ENCODE measurements at regions not wholly inside any gene's neighbourhood (a gene's known extent, or its start where the extent isn't known, plus 50 kb on each side); places are given as distances from the start of the nearest gene placed in this dataset.

- DNase-seq, result no peak
- no peaks in the 10 kb centered on the region for H3K36me3 ChIP-seq
- ATAC-seq, result no peak
- no peaks in the 10 kb centered on the region for H3K9me3 ChIP-seq
- H3K27me3 ChIP-seq, result no peaks in the 10 kb centered on the region
- TF ChIP-seq CTCF (IDR thresholded peaks at IDR 0.05), result no peak
- TF ChIP-seq POLR2A (IDR thresholded peaks at IDR 0.05), result no peak
- no peak overlapping the region for H3K4me3 ChIP-seq
- no peak overlapping the region for H3K27ac ChIP-seq
- intact Hi-C loops (cut with DNase I), result no loop called here
- H3K4me1 ChIP-seq, result peaks cover 0 to 28% (median 0%) of the 10 kb centered on the region in 12 donors
- WGBS, 4 donors, result 63 to 76% (median 74%) methylated on average over 8 of the region's 8 CpGs
These were observed 124.6 kb upstream of the BOD1 start for GRCh38 chr5:173741087-173741486.

- no peak overlapping the region for H3K4me3 ChIP-seq
- intact Hi-C loops (cut with DNase I), result no loop called here
- no peak for DNase-seq
- peaks cover 0 to 28% (median 0%) of the 10 kb centered on the region in 12 donors for H3K4me1 ChIP-seq
- no peak for ATAC-seq
- H3K9me3 ChIP-seq, result no peaks in the 10 kb centered on the region
- WGBS, 4 donors, result 87 to 95% (median 92%) methylated on average over 5 of the region's 5 CpGs
- H3K27ac ChIP-seq, result peak overlapping the region in 1 of 12 donors; percentile 37
- H3K27me3 ChIP-seq, result no peaks in the 10 kb centered on the region
- H3K36me3 ChIP-seq, result no peaks in the 10 kb centered on the region
- TF ChIP-seq CTCF (IDR thresholded peaks at IDR 0.05), result no peak
These were observed 125.4 kb upstream of the BOD1 start for GRCh38 chr5:173741729-173742431.

- H3K27me3 ChIP-seq, result no peaks in the 10 kb centered on the region
- TF ChIP-seq POLR2A (IDR thresholded peaks at IDR 0.05), result no peak
- no peak for TF ChIP-seq CTCF (IDR thresholded peaks at IDR 0.05)
- H3K4me3 ChIP-seq, result no peak overlapping the region
- no peak for DNase-seq
- intact Hi-C loops (cut with DNase I), result no loop called here
- WGBS, 4 donors, result 89 to 93% (median 89%) methylated on average over 3 of the region's 3 CpGs
- ATAC-seq, result no peak
- peaks cover 0 to 28% (median 0%) of the 10 kb centered on the region in 12 donors for H3K4me1 ChIP-seq
- no peaks in the 10 kb centered on the region for H3K9me3 ChIP-seq
- no peaks in the 10 kb centered on the region for H3K36me3 ChIP-seq
- peak overlapping the region in 1 of 12 donors; percentile 37 for H3K27ac ChIP-seq
These were observed 126.0 kb upstream of the BOD1 start for GRCh38 chr5:173742432-173742816.

- TF ChIP-seq CTCF (IDR thresholded peaks at IDR 0.05), result no peak
- TF ChIP-seq POLR2A (IDR thresholded peaks at IDR 0.05), result no peak
- no peak overlapping the region for H3K27ac ChIP-seq
- H3K27me3 ChIP-seq, result no peaks in the 10 kb centered on the region
- 85 to 92% (median 89%) methylated on average over 9 of the region's 9 CpGs for WGBS, 4 donors
- ATAC-seq, result no peak
- H3K4me3 ChIP-seq, result no peak overlapping the region
- H3K36me3 ChIP-seq, result no peaks in the 10 kb centered on the region
- intact Hi-C loops (cut with DNase I), result no loop called here
- no peak for DNase-seq
- H3K4me1 ChIP-seq, result peaks cover 0 to 28% (median 0%) of the 10 kb centered on the region in 12 donors
- no peaks in the 10 kb centered on the region for H3K9me3 ChIP-seq
These were observed 127.3 kb upstream of the BOD1 start for GRCh38 chr5:173743641-173744343.

Measured in heart left ventricle (tissue), 16 donors.